GM18508 (cell line): ENCODE measurements at regions not wholly inside any gene's neighbourhood (a gene's known extent, or its start where the extent isn't known, plus 50 kb on each side); places are given as distances from the start of the nearest gene placed in this dataset.
"Not testable (repeated sequence)": the region's sequence is repeated elsewhere in the genome, so short reads cannot be mapped to it uniquely, and the experiment has no call there.

Experiments used
- ATAC-seq: cut with Tn5 transposase; IDR thresholded peaks from one replicate; pipeline ENCODE4 v1.9.1; 2021; ENCODE audit warnings: moderate number of reproducible peaks; ENCODE audit not compliant: insufficient read depth, unreplicated experiment

- ATAC-seq = peak; percentile 86
Measured at GRCh38 chr5:56412601-56413379, 179.7 kb upstream of the ANKRD55 start.

GRCh38 chr5:56410696-56411095, 177.6 kb upstream of the ANKRD55 start:
- no peak for ATAC-seq

GRCh38 chr5:56409331-56410190, 176.4 kb upstream of the ANKRD55 start:
- no peak for ATAC-seq

- no peak for ATAC-seq
Measured at GRCh38 chr5:56406838-56407237, 173.7 kb upstream of the ANKRD55 start.

DNA sequence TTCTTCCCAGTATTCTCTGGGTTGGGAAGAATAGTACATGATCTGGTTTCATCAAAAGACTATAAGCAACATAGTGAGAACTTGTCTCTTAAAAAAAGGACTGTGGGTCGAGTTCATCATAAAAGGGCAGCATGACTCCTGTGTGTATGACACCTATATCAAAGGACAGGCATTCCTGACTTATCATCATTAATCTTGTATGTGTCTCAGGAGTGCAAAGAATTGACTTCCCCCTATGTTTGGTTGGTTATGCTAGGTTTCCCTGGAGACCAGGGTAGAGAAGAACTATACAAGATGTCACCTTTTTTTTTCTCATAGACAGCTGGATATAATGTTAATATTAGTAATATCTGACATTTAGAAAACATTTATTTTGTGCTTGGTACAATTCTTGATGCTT, 173.1 kb upstream of the ANKRD55 start:
- ATAC-seq = no peak

DNA sequence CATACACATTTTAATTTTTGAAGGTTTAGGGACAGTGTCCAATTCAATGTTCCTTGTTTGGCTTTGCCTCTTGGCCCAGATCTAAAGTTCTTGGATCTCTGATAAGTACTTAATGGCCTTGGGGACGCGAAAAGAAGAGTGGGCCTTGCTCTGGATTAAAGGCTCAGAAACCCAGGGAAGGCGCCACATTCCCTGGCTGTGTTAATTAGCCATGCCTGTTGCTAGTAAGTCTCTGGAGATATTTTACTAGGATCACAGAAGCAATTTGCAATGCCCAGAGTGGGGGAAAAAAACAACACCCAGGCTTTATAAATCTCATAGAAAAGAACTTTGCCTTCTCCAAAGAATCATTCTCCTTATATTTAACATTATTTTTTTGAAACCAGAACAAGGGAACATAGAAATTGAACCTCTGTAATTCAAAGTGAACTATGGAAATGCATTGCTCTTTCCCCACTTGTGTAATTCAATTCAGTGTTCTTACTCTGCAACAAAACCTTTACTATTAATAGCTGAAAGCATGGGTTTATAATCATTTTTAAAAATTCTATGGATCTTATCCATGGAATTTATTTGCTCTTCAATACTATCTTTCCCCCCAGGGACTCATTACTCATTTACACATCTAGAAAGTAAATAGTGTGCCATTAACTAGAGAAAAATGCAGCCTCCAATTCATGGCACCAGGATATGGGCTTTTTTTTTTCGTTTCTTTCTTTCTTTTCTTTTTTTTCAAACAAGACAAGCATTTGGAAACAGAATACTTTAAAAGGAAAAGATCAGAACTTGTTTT, 172.2 kb upstream of the ANKRD55 start:
- no peak for ATAC-seq

DNA sequence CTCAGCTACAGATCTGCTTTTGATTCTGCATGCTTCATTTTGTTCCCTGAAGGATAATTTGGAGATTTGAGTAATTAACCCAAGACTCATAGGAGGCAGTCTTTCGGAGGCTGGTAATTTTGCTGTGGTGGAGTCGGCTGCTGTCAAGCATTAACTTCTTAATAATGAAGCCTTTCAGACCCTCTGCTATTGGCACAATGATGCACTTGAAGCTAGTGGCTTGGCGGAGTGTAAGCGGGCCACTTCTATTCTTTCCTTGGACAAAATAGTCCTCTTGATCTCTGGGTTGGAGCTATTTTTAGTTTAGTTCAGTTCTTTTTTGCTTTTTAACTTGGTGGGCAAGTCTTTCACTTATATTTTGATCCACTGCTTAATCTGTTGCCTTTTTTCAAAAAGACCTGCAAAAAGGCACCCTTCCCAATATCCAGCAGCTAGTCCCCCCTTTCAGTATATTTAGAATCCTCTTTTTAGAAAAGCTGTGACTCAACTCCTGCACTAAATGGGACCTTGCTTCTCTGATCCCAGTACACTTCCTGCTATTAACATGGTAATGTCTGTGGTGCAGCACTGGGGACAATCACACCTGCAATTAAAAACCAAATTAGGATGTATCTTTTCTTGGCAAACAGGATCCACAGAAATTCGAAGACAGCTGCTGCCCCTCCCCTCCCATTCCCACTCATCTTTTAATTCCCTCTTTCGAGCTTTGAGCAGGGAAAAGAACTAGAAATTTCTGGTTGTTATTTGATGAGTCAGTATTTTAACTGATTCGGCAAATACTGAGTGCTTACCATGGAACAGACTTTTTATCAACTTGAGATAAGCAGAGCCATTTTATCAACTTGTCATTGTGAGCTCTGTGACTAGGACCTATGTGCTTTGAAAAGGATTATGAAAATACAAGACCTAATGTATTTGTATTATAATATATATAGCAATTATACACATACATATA, 169.4 kb upstream of the ANKRD55 start:
- ATAC-seq = no peak

- ATAC-seq = not testable (repeated sequence)
Measured at GRCh38 chr5:56397796-56398195, 164.7 kb upstream of the ANKRD55 start.

DNA sequence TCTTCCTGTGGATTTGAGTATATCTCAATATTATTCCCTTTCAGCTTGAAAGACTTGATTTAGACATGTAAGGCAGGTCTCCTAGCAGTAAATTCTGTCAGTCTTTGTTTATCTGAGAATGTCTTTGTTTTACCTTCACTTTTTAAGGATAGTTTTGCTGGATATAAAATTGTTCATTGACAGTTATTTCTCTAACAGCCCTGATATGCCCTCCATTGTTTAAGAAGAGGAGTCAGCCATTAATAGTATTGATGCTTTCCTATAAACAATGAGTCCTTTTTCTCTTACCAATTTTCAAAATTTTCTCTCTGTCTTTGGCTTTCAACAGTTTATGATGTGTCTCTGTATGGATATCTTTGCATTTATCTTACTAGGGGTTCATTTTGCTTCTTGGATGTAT, 163.5 kb upstream of the ANKRD55 start:
- no peak for ATAC-seq

- ATAC-seq = no peak
Measured at GRCh38 chr5:56389261-56389660, 156.1 kb upstream of the ANKRD55 start.

DNA sequence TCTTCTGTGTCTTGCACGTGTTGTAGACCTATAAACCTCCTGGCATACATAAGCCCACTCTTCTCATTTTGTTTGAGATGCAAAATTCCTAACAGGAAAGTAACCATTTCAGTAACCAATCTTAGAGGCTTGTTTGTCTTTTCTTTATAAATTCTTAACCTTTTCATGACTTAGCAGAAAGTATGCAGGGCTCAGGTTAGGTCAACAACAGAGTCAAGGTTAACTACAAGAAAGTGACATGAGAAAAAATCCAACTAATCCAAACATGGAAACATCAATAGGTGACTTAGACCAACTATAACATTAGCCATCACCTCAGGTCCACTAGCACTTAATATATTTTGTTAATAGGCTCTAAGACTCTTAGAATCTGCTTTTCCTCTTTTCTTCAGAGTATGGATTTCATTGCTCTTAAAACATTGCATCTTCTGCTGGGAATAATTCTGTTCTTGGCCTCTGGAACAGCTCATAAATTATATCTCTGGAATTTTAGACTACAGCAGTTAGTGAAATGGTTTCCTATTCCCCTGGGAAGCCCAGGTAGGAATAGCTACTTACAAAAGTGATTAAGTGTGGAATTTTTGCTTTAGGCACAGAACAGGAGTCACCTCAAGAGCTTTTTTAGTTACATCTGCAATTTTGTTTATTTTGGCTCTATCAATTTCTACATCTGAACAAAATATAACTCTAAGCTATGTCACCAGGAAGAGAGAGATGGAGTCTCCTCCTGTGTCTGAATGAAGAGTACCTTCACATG, 155.3 kb upstream of the ANKRD55 start:
- ATAC-seq = no peak

- ATAC-seq = no peak
Measured at GRCh38 chr5:56386046-56386445, 152.9 kb upstream of the ANKRD55 start.

GRCh38 chr5:56384186-56384585, 151.1 kb upstream of the ANKRD55 start:
- ATAC-seq = no peak

DNA sequence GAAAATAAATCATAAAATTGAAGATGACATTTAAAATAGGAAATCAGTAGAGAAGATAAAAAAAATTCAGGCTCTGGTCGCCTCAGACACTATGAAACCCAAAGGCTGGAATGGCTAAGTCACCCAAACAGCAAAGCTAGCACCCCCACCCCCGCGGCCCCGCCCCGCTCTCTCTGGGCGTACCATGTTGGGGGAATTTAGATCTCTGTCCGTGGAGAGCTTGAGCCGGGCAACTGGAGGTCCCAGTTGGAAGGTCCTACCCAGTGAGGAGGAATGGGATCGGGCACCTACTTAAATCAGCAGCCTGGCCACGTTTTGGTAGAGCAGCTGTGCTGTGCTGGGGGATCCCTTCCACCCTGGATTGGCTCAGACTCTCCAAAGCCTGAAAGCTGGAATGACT, 150.6 kb upstream of the ANKRD55 start:
- ATAC-seq = no peak

DNA sequence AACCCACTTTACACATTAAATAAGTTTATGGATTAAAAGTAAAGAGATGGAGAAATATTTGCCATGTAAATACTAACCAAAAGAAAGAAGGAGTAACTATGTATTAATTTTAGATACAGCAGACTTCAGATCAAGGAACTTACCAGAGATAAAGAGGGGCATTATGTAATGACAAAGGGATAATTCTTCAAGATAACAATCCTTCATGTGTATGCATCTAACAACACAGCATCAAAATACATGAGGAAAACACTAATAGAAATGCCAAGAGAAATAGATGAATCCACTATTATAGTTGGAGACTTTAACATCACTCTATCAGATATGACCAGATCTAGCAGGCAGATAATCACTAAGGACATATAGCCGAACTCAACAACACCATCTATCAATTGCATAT, 149.8 kb upstream of the ANKRD55 start:
- ATAC-seq = no peak

- ATAC-seq = no peak
Measured at GRCh38 chr5:56377573-56377972, 144.4 kb upstream of the ANKRD55 start.

- ATAC-seq = no peak
Measured at GRCh38 chr5:56376128-56376527, 143.0 kb upstream of the ANKRD55 start.

DNA sequence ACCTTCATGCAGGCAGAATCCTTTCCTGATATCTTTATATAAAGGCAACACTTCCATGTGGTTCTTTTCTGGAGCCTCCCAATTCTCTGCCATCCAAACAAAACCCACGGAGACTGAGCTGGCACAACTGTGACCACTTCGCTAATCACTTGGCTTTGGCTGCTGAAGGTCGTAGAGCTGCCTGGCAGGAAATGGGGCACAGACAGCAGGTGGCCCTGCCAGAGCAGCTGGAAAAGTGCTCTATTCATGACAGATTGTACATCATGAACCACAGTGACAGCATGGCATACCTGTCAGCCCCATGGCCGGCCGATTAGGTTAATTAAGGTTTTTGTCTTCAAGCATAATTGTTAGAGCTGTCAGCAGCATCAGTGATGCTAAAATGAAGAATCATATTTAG, 141.9 kb upstream of the ANKRD55 start:
- ATAC-seq = no peak

- ATAC-seq = not testable (repeated sequence)
Measured at GRCh38 chr5:56372491-56372890, 139.4 kb upstream of the ANKRD55 start.
